Central memory CD8-positive, alpha-beta T cell (primary cell): ENCODE measurements at regions not wholly inside any gene's neighbourhood (a gene's known extent, or its start where the extent isn't known, plus 50 kb on each side); places are given as distances from the start of the nearest gene placed in this dataset.
"Not testable (repeated sequence)": the region's sequence is repeated elsewhere in the genome, so short reads cannot be mapped to it uniquely, and the experiment has no call there.

Experiments
- ATAC-seq: fragments of 150-1000 bp; cut with Tn5 transposase; replicated peaks from 2 replicates; pipeline ENCODE4 v1.10.0; 2022; ENCODE audit warnings: mild to moderate bottlenecking, moderate FRiP score, moderate number of reproducible peaks; ENCODE audit not compliant: poor library complexity, severe bottlenecking; ENCODE audit errors: extremely low read depth
- DNase-seq, 2 donors: peaks; one replicate each; pipeline ENCODE4 v3.0.0; 2021; ENCODE audit warnings: low spot score in 2 of 2
- H3K27ac Mint-ChIP-seq: one replicate; pipeline ENCODE4 v1.8.0; 2022; ENCODE audit warnings: low read depth, mild to moderate bottlenecking, moderate library complexity, mixed read lengths
- H3K27me3 Mint-ChIP-seq: one replicate; pipeline ENCODE4 v1.8.0; 2022; ENCODE audit warnings: mixed read lengths
- H3K36me3 Mint-ChIP-seq: one replicate; pipeline ENCODE4 v1.8.0; 2022; ENCODE audit warnings: mild to moderate bottlenecking, moderate library complexity, mixed read lengths; ENCODE audit not compliant: insufficient read depth
- H3K4me1 Mint-ChIP-seq: one replicate; pipeline ENCODE4 v1.8.0; 2022; ENCODE audit warnings: mixed read lengths
- H3K4me3 Mint-ChIP-seq: one replicate; pipeline ENCODE4 v1.8.0; 2022; ENCODE audit warnings: mild to moderate bottlenecking, moderate library complexity, mixed read lengths
- H3K9me3 Mint-ChIP-seq: one replicate; pipeline ENCODE4 v1.8.0; 2022; ENCODE audit warnings: mixed read lengths

DNA sequence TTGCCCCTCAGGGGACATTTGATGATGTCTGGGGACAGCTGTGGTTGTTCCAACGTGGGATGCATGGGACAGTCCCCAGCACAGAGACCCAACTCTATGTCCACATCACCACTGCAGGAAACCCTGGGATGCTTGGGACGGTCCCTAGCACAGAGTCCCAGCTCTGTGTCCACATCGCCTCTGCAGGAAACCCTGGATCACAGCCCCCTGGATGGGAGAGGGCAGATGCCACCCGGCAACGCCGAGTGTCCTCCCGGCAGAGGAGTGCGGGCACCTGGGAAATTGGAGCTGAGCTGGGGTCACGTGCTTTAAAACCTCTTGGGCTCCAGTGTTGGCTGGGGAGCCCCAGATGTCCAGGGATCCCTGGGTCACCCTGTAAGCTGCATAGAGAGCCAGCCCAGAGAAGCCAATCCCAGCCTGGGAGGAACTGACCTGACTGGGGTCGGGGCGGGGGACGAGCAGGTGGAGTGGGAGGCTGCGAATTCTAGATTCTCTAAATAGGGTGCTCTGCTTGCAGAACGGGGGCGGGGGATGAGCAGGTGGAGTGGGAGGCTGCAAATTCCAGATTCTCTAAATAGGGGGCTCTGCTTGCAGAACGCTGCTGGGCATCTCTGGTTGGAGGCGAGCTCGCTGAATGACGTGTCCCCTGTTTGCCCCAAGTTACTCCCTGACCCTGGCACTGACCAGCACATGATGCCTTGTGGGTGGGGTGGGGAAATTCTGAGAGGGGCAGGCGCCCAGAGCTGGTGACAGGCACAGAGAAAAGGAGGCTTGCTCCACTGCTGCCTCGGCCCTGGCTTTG, 1197.8 kb downstream of the BRD1 start:
- no peak overlapping the region for H3K27ac Mint-ChIP-seq
- no peaks in the 10 kb centered on the region for H3K36me3 Mint-ChIP-seq
- H3K4me1 Mint-ChIP-seq: no peaks in the 10 kb centered on the region
- H3K9me3 Mint-ChIP-seq: no peaks in the 10 kb centered on the region
- no peaks in the 10 kb centered on the region for H3K27me3 Mint-ChIP-seq
- no peak for DNase-seq
- no peak overlapping the region for H3K4me3 Mint-ChIP-seq
- no peak for ATAC-seq

DNA sequence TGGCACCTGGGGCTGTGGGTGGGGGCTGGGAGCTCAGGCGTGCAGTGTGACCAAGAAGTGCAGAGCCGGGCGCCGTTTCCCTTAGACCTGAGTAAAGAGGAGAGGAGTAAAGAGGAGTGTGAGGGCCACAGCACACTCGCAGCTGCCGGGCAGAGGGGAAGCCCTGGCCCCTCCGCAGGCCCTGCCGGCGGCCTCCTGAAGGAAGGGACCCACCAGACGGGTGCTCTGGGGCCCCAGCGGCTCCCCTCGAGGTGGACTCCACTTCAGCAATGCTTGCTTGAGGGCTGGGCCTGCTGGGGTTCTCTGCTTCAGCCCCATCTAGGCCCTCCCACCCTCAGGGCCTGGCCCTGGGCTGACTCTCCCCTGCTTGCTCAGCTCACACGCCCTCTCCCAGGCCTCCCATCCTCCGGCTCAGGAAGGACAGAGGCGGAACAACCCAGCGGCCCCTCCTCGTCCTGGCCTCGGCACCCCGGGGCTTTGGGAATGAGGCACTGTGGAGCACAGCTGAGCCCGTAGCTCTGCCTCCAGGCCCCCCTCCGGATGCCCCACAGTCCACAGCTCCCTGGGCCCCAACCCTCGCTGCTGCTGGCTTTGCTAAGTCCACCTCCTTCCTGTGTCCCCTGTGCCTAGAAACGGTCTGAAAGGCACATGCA, 1198.7 kb downstream of the BRD1 start:
- no peak overlapping the region for H3K4me3 Mint-ChIP-seq
- ATAC-seq: no peak
- no peak for DNase-seq
- H3K27me3 Mint-ChIP-seq: no peaks in the 10 kb centered on the region
- no peaks in the 10 kb centered on the region for H3K9me3 Mint-ChIP-seq
- H3K36me3 Mint-ChIP-seq: no peaks in the 10 kb centered on the region
- H3K4me1 Mint-ChIP-seq: no peaks in the 10 kb centered on the region
- H3K27ac Mint-ChIP-seq: no peak overlapping the region

DNA sequence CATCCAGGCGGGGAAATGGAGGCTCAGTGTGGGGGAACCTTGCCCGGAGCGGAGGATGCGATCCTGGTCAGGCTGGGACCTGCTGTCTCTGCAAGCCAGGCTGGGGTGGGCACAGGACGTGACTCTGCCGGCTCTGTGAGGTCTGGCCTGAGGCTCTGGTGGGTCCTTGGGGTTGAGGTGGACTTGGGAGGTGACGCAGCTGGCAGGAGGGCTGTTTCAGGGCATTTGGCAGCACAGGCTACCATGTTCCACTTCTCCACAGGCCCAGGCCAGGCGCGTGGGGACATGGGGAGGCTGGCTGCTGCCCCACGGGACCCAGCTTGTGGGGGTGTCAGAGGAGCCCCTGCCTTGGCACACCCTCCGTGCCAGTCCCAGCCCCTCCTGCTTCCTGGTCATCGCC, 1199.7 kb downstream of the BRD1 start:
- no peak overlapping the region for H3K4me3 Mint-ChIP-seq
- no peaks in the 10 kb centered on the region for H3K36me3 Mint-ChIP-seq
- no peaks in the 10 kb centered on the region for H3K27me3 Mint-ChIP-seq
- DNase-seq: no peak
- no peaks in the 10 kb centered on the region for H3K9me3 Mint-ChIP-seq
- H3K27ac Mint-ChIP-seq: no peak overlapping the region
- H3K4me1 Mint-ChIP-seq: no peaks in the 10 kb centered on the region
- ATAC-seq: no peak

DNA sequence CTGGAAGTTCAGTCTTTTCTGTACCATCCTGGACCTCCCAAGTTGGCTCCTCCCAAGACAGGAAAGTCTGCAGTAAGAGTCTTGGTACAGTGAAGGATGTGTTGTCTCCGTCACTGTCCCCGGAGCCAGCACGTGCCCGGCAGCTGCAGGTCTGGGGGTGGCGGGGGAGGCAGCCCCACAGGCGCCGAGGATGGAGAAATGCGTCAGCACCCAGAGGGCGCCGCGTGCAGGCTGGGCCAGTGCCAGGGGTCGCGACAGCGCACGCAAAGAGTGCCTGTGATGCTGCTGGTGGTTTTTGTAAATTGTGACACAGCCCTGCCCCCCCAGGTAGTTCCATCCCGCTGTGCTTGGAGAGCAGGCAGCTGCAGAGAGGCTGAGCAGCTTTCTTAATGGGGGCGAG, 1200.5 kb downstream of the BRD1 start:
- Mint-ChIP-seq H3K27ac (no peak overlapping the region), H3K4me3 (no peak overlapping the region), H3K27me3 (no peaks in the 10 kb centered on the region), H3K9me3 (no peaks in the 10 kb centered on the region), H3K4me1 (no peaks in the 10 kb centered on the region), H3K36me3 (no peaks in the 10 kb centered on the region)
- ATAC-seq (no peak), DNase-seq (no peak)

DNA sequence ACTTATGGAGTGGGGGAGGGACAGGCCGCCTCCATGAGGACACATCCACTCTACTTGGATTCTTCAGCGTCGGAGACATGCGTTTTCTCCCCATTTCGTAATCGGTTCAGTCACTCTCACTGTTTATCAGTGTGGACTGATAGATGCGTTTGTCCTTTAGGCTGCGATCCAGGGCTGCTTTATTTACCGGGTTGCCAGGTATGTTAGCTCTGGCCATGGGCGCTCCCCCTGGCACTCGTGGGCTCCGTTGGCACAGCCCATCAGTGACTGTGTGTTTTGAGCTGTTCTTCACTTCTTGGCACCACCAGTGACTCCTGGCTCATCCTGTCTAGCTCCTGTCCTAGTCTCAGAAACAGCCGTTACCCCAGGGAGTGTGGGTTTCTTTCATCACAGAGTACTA, 1203.3 kb downstream of the BRD1 start:
- no peak overlapping the region for H3K27ac Mint-ChIP-seq
- H3K4me1 Mint-ChIP-seq: no peaks in the 10 kb centered on the region
- no peak overlapping the region for H3K4me3 Mint-ChIP-seq
- H3K36me3 Mint-ChIP-seq: no peaks in the 10 kb centered on the region
- H3K27me3 Mint-ChIP-seq: no peaks in the 10 kb centered on the region
- H3K9me3 Mint-ChIP-seq: no peaks in the 10 kb centered on the region
- DNase-seq (no peak), ATAC-seq (no peak)

DNA sequence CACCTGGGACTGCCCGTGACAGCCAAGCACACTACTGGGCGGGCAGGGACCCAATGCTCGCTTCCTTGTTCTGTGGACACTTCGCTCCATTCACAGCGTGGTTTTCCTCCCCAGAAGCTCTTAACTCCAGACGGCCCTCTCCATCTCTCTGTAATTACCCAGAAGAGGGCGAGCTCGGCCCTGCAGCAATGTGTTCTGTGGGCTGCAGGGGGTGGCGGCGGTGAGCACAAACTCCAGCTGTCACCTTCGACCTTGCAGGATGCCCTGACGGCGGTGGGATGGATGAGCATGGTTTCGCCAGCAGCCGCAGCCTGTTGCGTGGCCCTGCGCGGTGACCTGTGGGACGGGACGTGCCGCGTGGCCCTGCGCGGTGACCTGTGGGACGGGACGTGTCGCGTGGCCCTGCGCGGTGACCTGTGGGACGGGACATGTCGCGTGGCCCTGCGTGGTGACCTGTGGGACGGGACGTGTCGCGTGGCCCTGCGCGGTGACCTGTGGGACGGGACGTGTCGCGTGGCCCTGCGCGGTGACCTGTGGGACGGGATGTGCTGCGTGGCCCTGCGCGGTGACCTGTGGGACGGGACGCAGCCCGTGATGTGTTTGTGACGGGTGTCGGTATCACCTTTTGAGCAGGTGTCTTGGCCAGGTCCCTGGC, 1204.7 kb downstream of the BRD1 start:
- Mint-ChIP-seq H3K36me3 (no peaks in the 10 kb centered on the region), H3K4me1 (no peaks in the 10 kb centered on the region), H3K27me3 (no peaks in the 10 kb centered on the region), H3K27ac (no peak overlapping the region), H3K4me3 (no peak overlapping the region), H3K9me3 (no peaks in the 10 kb centered on the region)
- DNase-seq: no peak
- ATAC-seq: no peak

DNA sequence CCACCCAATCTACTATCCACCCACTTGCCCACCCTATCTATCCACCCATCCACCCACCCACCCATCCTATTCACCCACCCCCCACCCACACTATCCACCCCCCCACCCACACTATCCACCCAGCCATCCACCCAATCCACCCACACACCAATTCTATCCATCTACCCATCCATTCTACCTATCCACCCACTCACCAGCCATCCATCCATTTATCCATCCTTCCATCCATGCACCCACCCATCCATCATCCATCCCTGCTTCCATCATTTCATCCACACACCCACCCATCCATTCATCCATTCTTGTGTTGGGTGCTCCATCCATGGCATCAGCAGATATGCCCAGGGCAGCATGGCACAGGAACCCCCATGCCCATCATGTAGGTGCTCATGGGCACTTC, 1206.6 kb downstream of the BRD1 start:
- H3K9me3 Mint-ChIP-seq: no peaks in the 10 kb centered on the region
- H3K36me3 Mint-ChIP-seq: no peaks in the 10 kb centered on the region
- H3K4me3 Mint-ChIP-seq: no peak overlapping the region
- no peaks in the 10 kb centered on the region for H3K4me1 Mint-ChIP-seq
- DNase-seq (no peak), ATAC-seq (no peak)
- no peak overlapping the region for H3K27ac Mint-ChIP-seq
- H3K27me3 Mint-ChIP-seq: no peaks in the 10 kb centered on the region

DNA sequence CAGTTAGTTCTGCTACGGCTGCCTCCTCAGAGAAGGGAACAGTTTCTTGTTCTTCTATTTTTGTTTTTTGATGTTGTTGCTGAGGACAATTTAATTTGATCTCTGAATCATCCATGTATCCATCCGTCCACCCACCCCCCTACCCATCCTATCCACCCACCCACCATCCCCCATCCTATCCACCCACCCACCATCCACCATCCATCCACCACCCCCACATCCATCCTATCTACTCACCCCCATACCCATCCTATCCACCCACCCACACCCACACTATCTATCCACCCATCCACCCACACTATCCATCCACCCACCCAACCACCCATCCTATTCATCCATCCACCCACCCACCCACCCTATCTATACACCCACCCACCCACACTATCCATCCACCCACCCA, 1207.2 kb downstream of the BRD1 start:
- not testable (repeated sequence) for H3K4me1 Mint-ChIP-seq, H3K4me3 Mint-ChIP-seq, H3K9me3 Mint-ChIP-seq, H3K27ac Mint-ChIP-seq, ATAC-seq, DNase-seq, H3K27me3 Mint-ChIP-seq, H3K36me3 Mint-ChIP-seq

DNA sequence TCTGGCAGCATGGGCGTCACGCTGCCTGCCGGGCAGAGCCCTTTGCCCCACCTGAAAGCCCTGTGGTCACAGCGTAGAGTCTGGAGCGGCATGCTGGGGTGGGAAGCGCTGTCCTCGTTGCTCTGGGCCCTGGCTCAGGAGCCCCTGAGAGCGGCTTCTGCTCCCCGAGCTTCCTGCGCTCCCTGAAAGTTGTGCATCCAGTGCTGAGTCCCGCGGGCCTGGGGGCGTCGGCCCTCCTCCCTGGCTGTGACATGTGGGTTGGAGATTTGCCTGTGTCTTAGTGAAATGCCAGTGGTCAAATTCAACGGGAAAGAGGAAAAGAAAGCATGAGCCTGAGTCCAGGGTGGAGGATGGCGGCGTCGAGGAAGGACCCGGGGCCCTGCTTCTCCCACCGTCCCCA, 1208.0 kb downstream of the BRD1 start:
- no peak overlapping the region for H3K27ac Mint-ChIP-seq
- ATAC-seq: no peak
- H3K4me3 Mint-ChIP-seq: no peak overlapping the region

DNA sequence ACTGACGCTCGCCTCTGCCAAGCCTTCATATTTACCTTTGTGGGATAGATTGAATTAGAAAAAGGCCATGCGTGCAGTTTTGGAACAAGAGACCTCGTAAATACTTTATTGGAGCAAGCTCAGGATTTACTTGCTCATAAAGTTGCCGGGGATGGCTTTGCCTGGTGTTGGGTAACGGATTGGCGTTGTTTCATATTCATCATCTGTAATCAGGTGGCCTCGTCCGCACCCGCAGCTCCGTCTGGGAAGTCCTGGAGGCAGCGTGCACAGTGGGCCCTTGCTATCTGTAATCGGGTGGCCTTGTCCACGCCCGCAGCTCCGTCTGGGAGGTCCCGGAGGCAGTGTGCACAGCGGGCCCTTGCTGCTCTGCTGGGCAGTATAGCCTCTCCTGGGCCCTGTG, 1209.3 kb downstream of the BRD1 start:
- Mint-ChIP-seq H3K27ac (no peak overlapping the region), H3K36me3 (no peaks in the 10 kb centered on the region), H3K4me1 (no peaks in the 10 kb centered on the region), H3K4me3 (no peak overlapping the region), H3K9me3 (no peaks in the 10 kb centered on the region), H3K27me3 (no peaks in the 10 kb centered on the region)
- ATAC-seq: no peak
- no peak for DNase-seq

More for the DNA sequence above, 1208.0 kb downstream of the BRD1 start:
- DNase-seq: no peak
- H3K4me1 Mint-ChIP-seq: no peaks in the 10 kb centered on the region
- H3K9me3 Mint-ChIP-seq: no peaks in the 10 kb centered on the region
- H3K27me3 Mint-ChIP-seq: no peaks in the 10 kb centered on the region
- no peaks in the 10 kb centered on the region for H3K36me3 Mint-ChIP-seq

DNA sequence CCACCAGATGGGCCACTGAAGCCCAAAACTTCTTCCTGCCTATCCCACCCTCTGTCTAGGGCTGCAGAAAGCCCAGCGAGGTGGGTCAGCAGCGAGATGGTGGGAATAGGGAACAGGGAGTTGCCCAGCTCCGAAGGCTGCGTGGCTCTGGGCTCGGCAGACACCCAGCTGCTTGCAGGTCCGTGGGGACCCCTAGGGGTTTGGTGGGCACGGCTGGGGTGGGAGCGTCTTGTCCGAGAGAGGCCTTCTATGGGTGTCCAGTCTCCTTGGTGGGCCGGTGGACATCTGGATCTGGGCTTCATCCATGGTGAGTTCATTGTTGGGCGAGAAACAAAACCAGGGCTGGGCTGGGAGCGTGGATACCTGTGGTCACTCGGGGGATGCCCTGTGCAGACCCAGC, 1211.0 kb downstream of the BRD1 start:
- no peak overlapping the region for H3K4me3 Mint-ChIP-seq
- H3K9me3 Mint-ChIP-seq: no peaks in the 10 kb centered on the region
- H3K4me1 Mint-ChIP-seq: no peaks in the 10 kb centered on the region
- no peak overlapping the region for H3K27ac Mint-ChIP-seq
- no peaks in the 10 kb centered on the region for H3K36me3 Mint-ChIP-seq
- no peaks in the 10 kb centered on the region for H3K27me3 Mint-ChIP-seq
- DNase-seq: no peak
- no peak for ATAC-seq

DNA sequence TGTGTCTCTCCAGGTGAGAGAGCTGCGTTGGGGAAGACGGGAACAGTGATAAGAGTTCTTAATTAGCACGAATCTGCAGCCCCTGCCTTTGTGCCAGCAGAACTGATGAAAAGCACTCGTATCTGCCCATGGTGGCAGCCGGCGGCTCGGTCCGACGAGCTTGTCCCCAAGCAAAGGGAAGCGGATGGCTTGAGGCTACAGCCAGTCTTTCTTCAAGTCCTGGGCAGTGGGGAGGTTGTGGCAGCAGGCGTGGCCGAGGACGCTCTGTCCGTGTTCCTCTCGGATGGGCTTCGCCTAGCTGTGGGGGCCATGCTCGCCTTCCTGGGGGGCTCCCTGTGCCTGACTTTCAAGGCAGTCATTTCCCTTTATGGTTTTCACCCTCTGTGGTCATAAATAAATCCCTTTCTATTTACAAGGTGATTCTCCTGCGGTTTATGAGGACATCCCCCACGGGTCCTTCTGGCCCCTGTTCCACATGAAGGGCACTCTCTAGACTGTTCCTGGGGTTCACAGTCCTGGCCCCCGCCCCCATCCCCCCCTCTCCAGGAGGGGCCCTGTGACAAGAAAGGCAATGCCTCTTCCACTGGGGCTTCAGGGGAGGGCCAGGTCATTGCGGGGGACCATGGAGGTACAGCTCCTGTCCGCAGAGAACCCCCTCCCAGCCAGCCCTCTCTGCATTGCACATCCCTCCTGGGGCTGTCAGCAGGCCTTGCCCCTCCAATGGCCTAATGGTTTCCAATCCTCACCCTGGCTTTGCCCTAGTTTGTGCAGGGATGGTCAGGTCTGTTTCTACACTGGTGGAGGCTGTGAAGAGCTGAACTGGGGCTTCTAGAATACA, 1212.3 kb downstream of the BRD1 start:
- Mint-ChIP-seq H3K4me3 (no peak overlapping the region), H3K4me1 (no peaks in the 10 kb centered on the region), H3K36me3 (no peaks in the 10 kb centered on the region), H3K27ac (no peak overlapping the region), H3K27me3 (no peaks in the 10 kb centered on the region), H3K9me3 (no peaks in the 10 kb centered on the region)
- ATAC-seq: no peak
- DNase-seq: no peak
